HG03460 (cell line): ENCODE measurements at regions not wholly inside any gene's neighbourhood (a gene's known extent, or its start where the extent isn't known, plus 50 kb on each side); places are given as distances from the start of the nearest gene placed in this dataset.

Experiments
- ATAC-seq: cut with Tn5 transposase; IDR thresholded peaks from one replicate; pipeline ENCODE4 v1.9.1; 2021; ENCODE audit not compliant: unreplicated experiment

GRCh38 chr12:86827409-86827808 is 571.2 kb upstream of the MGAT4C start:
- ATAC-seq: no peak

GRCh38 chr12:86826051-86826450 is 569.9 kb upstream of the MGAT4C start:
- ATAC-seq: no peak

DNA sequence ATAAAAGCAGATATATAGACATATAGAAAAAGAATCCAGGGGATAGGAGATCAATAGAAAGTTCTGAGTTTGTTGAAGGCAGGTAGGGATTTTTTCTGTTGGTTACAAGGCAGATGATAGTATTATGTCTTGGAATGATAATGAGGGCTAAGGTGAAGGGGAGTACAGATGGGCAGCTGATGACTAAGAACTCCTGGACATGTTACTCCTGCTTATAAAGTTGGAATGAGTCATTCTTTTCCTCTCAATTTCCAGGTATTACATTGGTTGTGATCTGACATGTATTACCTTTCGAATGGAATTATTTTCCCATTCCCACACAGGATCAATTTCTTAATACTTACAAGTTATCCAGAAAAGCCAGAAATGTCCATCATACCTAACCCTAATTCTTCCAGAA is 545.2 kb upstream of the MGAT4C start:
- ATAC-seq: no peak

GRCh38 chr12:86799616-86800015 is 543.4 kb upstream of the MGAT4C start:
- no peak for ATAC-seq

DNA sequence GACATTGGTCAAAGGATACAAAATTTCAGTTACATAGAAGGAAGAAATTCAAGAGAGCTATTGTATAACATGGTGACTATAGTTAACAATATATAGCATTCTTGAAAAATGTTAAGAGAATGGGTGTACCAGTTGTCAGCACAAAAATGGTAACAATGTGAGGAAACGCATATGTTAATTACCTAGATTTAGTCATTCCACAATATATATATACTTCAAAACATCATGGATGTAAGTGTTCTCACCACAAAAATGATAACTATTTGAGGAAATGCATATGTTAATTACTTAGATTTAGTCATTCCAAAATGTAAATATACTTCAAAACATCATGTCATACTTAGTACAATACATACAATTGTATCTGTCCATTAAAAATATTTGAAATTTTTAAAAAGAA is 540.4 kb upstream of the MGAT4C start:
- ATAC-seq: no peak

DNA sequence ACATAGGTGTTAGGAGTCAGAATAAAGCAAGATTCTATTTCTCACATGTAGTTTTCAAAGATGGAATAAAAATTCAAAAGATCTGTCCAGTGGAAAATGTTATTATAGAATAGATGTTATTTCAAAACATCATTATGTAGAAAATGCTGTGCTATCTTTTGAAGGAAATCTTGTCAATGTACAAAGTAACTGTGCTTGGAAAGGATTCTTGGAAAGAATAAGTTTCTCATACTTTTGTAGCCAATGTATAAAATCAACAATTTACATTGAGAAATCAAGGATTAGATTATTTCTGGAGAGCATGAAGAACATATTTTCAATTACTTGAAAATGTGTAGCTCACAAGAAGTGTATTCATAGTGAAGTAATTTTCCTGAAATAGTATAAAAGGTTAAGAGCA is 532.5 kb upstream of the MGAT4C start:
- ATAC-seq: no peak

GRCh38 chr12:86787419-86787818 is 531.2 kb upstream of the MGAT4C start:
- no peak for ATAC-seq

DNA sequence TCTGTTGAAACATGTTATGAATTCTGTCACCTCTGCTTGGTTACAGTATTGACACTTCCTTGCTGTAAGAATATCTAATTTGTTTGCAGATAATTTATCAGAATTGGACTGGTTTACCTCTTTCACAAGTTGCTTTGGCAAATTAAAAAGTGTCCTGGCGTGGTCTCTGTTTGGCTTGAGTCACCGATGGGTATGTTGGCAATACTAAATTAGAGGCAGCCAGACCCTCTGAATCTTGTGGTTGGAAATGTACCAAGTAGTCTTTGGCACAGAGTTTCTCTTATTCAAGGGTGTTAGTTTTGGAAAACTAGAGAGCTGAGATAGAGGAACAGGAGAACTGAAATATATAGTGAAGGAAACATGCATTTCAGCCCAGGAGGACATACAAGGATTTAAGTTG is 521.1 kb upstream of the MGAT4C start:
- no peak for ATAC-seq

GRCh38 chr12:86774841-86775388 is 518.7 kb upstream of the MGAT4C start:
- ATAC-seq: no peak

GRCh38 chr12:86772696-86773095 is 516.5 kb upstream of the MGAT4C start:
- ATAC-seq: no peak

GRCh38 chr12:86770871-86771270 is 514.7 kb upstream of the MGAT4C start:
- no peak for ATAC-seq

- no peak for ATAC-seq
These were observed 492.7 kb upstream of the MGAT4C start for GRCh38 chr12:86748894-86749293.

GRCh38 chr12:86744547-86745212 is 488.5 kb upstream of the MGAT4C start:
- no peak for ATAC-seq

- ATAC-seq: no peak
These were observed 487.8 kb upstream of the MGAT4C start for GRCh38 chr12:86743875-86744536.

DNA sequence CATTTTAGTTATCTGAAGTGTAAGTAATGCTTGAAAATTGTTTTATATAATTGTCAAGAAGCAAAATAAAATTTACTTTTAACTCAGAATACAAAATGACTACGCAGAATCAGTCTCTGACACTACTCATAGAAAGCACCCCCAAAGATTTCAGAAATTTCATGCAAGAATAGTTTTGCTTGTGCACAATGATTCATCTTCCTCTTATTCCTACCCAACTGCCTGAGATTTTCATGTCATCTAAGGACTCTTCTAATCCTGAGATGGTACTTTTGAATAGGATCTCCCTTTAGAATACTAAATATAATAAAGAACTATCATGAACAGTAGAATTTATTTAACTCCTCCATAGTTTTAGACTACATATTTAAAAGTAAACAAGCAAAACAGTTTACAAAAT is 485.3 kb upstream of the MGAT4C start:
- ATAC-seq: no peak

GRCh38 chr12:86735851-86736250 is 479.7 kb upstream of the MGAT4C start:
- no peak for ATAC-seq

DNA sequence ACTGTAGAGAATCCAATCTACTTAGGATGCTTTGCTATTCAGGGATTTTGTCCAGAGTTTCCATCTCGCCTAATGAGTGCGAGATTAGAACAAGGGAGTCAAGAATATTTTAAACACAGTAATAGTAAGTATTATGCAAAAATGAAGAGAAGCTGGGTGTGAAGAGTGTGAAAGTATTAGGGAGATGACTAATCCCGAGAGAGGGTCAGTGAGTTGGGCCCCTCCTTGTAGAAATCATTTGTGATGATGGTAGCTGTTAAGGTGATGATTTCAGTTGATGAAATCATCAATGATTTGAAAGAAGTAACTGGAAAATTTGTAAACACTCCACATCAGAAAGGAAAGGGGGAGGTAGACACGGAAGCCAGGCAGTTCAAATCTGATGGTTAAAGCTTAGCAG is 478.9 kb upstream of the MGAT4C start:
- no peak for ATAC-seq

- ATAC-seq: no peak
These were observed 474.0 kb upstream of the MGAT4C start for GRCh38 chr12:86730233-86730632.

GRCh38 chr12:86729739-86730138 is 473.5 kb upstream of the MGAT4C start:
- ATAC-seq: no peak

DNA sequence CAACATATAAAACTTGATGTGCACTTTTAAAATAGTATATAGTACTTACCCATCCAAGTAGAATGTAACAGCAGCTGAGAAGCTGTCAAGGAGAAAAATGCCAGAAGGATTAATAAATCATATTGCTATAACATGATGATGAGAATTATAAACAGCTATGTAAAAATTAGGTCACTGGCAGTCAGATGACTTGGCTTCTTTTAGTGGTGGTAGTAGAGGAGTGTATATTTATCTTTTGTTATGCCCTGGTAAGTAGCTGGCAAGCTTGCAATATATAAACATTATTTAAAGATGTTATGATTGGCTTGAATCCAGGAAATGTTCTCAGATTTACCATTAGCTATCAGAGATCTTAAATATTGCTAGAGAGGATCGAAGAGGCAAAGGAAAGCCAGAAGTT is 471.0 kb upstream of the MGAT4C start:
- ATAC-seq: no peak

GRCh38 chr12:86724716-86725115 is 468.5 kb upstream of the MGAT4C start:
- ATAC-seq: no peak

- no peak for ATAC-seq
These were observed 467.1 kb upstream of the MGAT4C start for GRCh38 chr12:86723326-86723725.
